OCI-LY7 (cell line): ENCODE measurements at regions not wholly inside any gene's neighbourhood (a gene's known extent, or its start where the extent isn't known, plus 50 kb on each side); places are given as distances from the start of the nearest gene placed in this dataset.

ENCODE experiments used
- BruUV-seq: library from RNA; stranded (reverse); fragments of 400-500 nt; replicated peaks from 2 replicates; lab custom pipeline; 2021; lab: Mats Ljungman, UMichigan
- CTCF ChIA-PET: fragments of 300-600 bp; sonication (Branson Sonifier 250); formaldehyde crosslinking; loops from one replicate; lab custom pipeline; 2022; ENCODE audit warnings: antibody characterized with exemption; ENCODE audit not compliant: unreplicated experiment; lab: Charles Lee
- POLR2A ChIA-PET: fragments of 300-600 bp; sonication (Branson Sonifier 250); formaldehyde crosslinking; loops from one replicate; lab custom pipeline; 2022; ENCODE audit warnings: antibody characterized with exemption; lab: Charles Lee
- DNase-seq: peaks from one replicate; pipeline ENCODE4 v3.0.0-alpha.2; 2015; ENCODE audit warnings: low spot score
- H2AFZ ChIP-seq: fragments of 200-600 bp; sonication (generic), shearing (Covaris generic); 2 replicates; pipeline ENCODE4 v1.6.1; 2014; ENCODE audit warnings: mild to moderate bottlenecking, antibody characterized with exemption, low read length, moderate library complexity
- H3K27ac ChIP-seq: fragments of 200-600 bp; sonication (generic); 2 replicates; pipeline ENCODE4 v1.5.1; 2014; ENCODE audit warnings: mixed run types, low read depth, mild to moderate bottlenecking, moderate library complexity, low read length, inconsistent platforms; ENCODE audit not compliant: poor library complexity, severe bottlenecking
- H3K36me3 ChIP-seq: fragments of 200-600 bp; sonication (generic); 2 replicates; pipeline ENCODE4 v1.6.1; 2014; ENCODE audit warnings: mild to moderate bottlenecking, antibody characterized with exemption, low read length, moderate library complexity, mixed read lengths; ENCODE audit not compliant: insufficient read depth
- H3K4me1 ChIP-seq: fragments of 200-600 bp; sonication (generic); 2 replicates; pipeline ENCODE4 v1.5.1; 2014; ENCODE audit warnings: mild to moderate bottlenecking, low read length; ENCODE audit not compliant: insufficient read depth, poor library complexity, severe bottlenecking
- H3K4me2 ChIP-seq: fragments of 200-600 bp; sonication (generic); 2 replicates; pipeline ENCODE4 v1.6.1; 2014; ENCODE audit warnings: mild to moderate bottlenecking, low read length
- H3K4me3 ChIP-seq: fragments of 200-600 bp; sonication (generic); 2 replicates; pipeline ENCODE4 v1.5.1; 2014; ENCODE audit warnings: mild to moderate bottlenecking, low read depth, low read length; ENCODE audit not compliant: poor library complexity, severe bottlenecking
- H3K79me2 ChIP-seq: fragments of 200-600 bp; sonication (generic); 2 replicates; pipeline ENCODE4 v1.6.1; 2016; ENCODE audit warnings: low read depth, mild to moderate bottlenecking, low read length, moderate library complexity, mixed read lengths; ENCODE audit not compliant: insufficient read depth
- H3K9me2 ChIP-seq: fragments of 200-600 bp; sonication (generic); 2 replicates; pipeline ENCODE4 v1.6.1; 2016; ENCODE audit warnings: mild to moderate bottlenecking, low read length, mixed read lengths; ENCODE audit not compliant: insufficient read depth
- H3K9me3 ChIP-seq: fragments of 200-600 bp; sonication (generic); 2 replicates; pipeline ENCODE4 v1.6.1; 2014; ENCODE audit warnings: mild to moderate bottlenecking, mixed run types, low read length, mixed read lengths
- H4K20me1 ChIP-seq: fragments of 200-600 bp; sonication (generic); 2 replicates; pipeline ENCODE4 v1.6.1; 2014; ENCODE audit warnings: mild to moderate bottlenecking, antibody characterized with exemption, low read length, moderate library complexity, mixed read lengths; ENCODE audit not compliant: insufficient read depth
- CTCF ChIP-seq: fragments of 200-600 bp; sonication (generic); conservative IDR thresholded peaks from 2 replicates; pipeline ENCODE4 v1.5.1; 2014; ENCODE audit warnings: mild to moderate bottlenecking, antibody characterized with exemption, low read length, moderate library complexity, mixed read lengths
- EZH2phosphoT487 ChIP-seq: fragments of 200-600 bp; sonication (generic); IDR thresholded peaks from 2 replicates; pipeline ENCODE4 v1.6.1; 2018; ENCODE audit warnings: low read depth, borderline replicate concordance, mild to moderate bottlenecking, mixed run types, antibody characterized with exemption, low read length, moderate library complexity, mixed read lengths
- intact Hi-C: fragments of 100-400 bp; cut with micrococcal nuclease; formaldehyde crosslinking; loops from one replicate; pipeline ENCODE4 v1.10.0; 2022; ENCODE audit not compliant: unreplicated experiment

DNA sequence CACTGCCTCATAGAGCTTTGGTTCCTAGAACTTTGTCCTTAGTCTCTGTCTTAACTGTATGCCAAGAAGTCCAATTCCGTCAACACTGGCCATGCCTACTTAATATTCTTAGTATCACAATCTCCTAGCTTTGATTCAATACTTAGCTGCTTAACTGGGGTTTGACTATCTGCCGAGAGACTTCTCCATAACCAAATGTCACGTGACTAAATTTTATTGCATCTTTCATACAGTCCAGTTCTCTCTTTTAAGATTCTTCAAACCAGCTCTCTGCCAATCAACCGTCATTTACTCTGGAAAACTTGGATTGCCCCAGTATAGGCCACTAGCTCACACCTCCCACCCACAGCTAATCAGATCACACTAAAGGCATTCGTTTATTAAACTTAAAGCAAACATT is 122.8 kb downstream of the ATXN7L3B start:
- Histone ChIP-seq H3K79me2 (no peaks in the 10 kb centered on the region), H3K27ac (no peak overlapping the region), H4K20me1 (no peaks in the 10 kb centered on the region), H2AFZ (no peak overlapping the region), H3K4me2 (no peak overlapping the region), H3K4me3 (no peak overlapping the region), H3K36me3 (no peaks in the 10 kb centered on the region), H3K4me1 (no peaks in the 10 kb centered on the region), H3K9me2 (no peaks in the 10 kb centered on the region), H3K9me3 (no peaks in the 10 kb centered on the region)
- no peak for TF ChIP-seq EZH2phosphoT487
- ChIA-PET CTCF (no interaction called here), POLR2A (interaction anchor here (1.1 kb wide), 1 partner anchor 201 kb away, joined by 3 read pairs; no protein-coding TSS in a partner anchor)
- DNase-seq, result no peak
- no TSS peak for BruUV-seq
- intact Hi-C loops, result no loop called here

DNA sequence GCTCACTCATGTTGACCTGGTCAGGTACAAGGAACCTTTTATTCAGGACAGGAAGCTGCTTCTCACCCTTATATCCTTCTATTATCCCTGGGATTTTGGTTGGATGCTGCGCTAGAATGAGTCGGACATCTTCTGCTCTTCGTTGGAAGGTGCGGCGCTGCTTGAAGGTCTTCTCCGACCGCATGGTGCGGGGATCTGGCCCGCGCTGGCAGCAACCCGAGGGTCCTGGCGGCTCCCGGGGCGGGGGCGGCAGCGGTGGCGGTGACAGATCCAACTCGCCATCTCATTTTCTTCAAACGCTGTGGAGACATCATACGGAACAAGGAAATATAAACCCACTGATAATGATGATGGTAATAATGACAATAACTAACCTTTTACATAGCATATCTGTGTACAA is 126.3 kb downstream of the ATXN7L3B start:
- Histone ChIP-seq H3K4me3 (no peak overlapping the region), H3K4me2 (no peak overlapping the region), H3K27ac (no peak overlapping the region), H3K36me3 (no peaks in the 10 kb centered on the region), H4K20me1 (no peaks in the 10 kb centered on the region), H2AFZ (no peak overlapping the region), H3K79me2 (no peaks in the 10 kb centered on the region), H3K4me1 (no peaks in the 10 kb centered on the region), H3K9me2 (no peaks in the 10 kb centered on the region), H3K9me3 (no peaks in the 10 kb centered on the region)
- TF ChIP-seq EZH2phosphoT487 (no peak), CTCF (no peak)
- no TSS peak for BruUV-seq
- no peak for DNase-seq
- intact Hi-C loops, result no loop called here
- ChIA-PET POLR2A (interaction anchor here (0.6 to 1.3 kb wide), 2 partner anchors 25 to 598 kb away, joined by 3 read pairs; no protein-coding TSS in a partner anchor), CTCF (no interaction called here)

- Histone ChIP-seq H3K9me2 (no peaks in the 10 kb centered on the region), H3K4me3 (no peak overlapping the region), H3K27ac (no peak overlapping the region), H3K4me2 (no peak overlapping the region), H3K79me2 (no peaks in the 10 kb centered on the region), H4K20me1 (no peaks in the 10 kb centered on the region), H3K36me3 (no peaks in the 10 kb centered on the region), H2AFZ (no peak overlapping the region), H3K4me1 (no peaks in the 10 kb centered on the region), H3K9me3 (no peaks in the 10 kb centered on the region)
- no peak for TF ChIP-seq EZH2phosphoT487
- TF ChIP-seq CTCF, result no peak
- intact Hi-C loops, result no loop called here
- DNase-seq, result no peak
- ChIA-PET POLR2A (interaction anchor here (0.6 to 1.0 kb wide), 3 partner anchors 27 to 389 kb away, joined by 3 read pairs; no protein-coding TSS in a partner anchor), CTCF (no interaction called here)
- no TSS peak for BruUV-seq
These were observed 128.1 kb downstream of the ATXN7L3B start for GRCh38 chr12:74665690-74666089.
